ENCODE measurements at regions not wholly inside any gene's neighbourhood (a gene's known extent, or its start where the extent isn't known, plus 50 kb on each side); places are given as distances from the start of the nearest gene placed in this dataset.

GRCh38 chr12:41635626-41636364 lies 447.7 kb downstream of the PDZRN4 start:
- no peak overlapping the region for H3K27ac ChIP-seq
- TF ChIP-seq, protein P1, sequence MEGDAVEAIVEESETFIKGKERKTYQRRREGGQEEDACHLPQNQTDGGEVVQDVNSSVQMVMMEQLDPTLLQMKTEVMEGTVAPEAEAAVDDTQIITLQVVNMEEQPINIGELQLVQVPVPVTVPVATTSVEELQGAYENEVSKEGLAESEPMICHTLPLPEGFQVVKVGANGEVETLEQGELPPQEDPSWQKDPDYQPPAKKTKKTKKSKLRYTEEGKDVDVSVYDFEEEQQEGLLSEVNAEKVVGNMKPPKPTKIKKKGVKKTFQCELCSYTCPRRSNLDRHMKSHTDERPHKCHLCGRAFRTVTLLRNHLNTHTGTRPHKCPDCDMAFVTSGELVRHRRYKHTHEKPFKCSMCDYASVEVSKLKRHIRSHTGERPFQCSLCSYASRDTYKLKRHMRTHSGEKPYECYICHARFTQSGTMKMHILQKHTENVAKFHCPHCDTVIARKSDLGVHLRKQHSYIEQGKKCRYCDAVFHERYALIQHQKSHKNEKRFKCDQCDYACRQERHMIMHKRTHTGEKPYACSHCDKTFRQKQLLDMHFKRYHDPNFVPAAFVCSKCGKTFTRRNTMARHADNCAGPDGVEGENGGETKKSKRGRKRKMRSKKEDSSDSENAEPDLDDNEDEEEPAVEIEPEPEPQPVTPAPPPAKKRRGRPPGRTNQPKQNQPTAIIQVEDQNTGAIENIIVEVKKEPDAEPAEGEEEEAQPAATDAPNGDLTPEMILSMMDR (IDR thresholded peaks at IDR 0.05): no peak
- TF ChIP-seq ZFX (IDR thresholded peaks at IDR 0.05; ENCODE audit: borderline replicate concordance): no peak

DNA sequence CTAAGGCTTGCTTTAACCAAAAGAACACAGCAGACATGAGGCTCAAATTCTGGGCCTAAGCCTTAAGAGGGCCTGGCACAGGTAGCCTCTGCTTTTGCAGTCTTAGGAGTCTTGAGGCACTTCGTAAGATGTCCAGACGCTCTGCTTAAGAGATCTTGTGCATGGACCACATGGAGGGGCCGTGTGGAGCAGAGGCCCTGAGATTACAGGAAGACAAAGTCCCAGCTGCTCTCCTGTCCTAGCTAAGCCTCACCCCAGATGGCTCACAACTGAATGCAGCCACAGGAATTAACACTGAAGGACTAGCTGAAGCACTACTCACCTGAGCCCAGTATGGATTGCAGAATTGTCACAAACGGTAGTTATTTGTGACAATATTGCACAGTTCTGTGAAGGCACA lies 446.0 kb downstream of the PDZRN4 start:
- no peak overlapping the region for H3K27ac ChIP-seq
- TF ChIP-seq ZFX (IDR thresholded peaks at IDR 0.05; ENCODE audit: borderline replicate concordance): no peak
- TF ChIP-seq, protein P1 (IDR thresholded peaks at IDR 0.05): no peak

- H3K27ac ChIP-seq: no peak overlapping the region
- TF ChIP-seq, protein P1 (IDR thresholded peaks at IDR 0.05): no peak
- TF ChIP-seq ZFX (IDR thresholded peaks at IDR 0.05; ENCODE audit: borderline replicate concordance): no peak
Observed at GRCh38 chr12:41629611-41630010, 441.5 kb downstream of the PDZRN4 start.

DNA sequence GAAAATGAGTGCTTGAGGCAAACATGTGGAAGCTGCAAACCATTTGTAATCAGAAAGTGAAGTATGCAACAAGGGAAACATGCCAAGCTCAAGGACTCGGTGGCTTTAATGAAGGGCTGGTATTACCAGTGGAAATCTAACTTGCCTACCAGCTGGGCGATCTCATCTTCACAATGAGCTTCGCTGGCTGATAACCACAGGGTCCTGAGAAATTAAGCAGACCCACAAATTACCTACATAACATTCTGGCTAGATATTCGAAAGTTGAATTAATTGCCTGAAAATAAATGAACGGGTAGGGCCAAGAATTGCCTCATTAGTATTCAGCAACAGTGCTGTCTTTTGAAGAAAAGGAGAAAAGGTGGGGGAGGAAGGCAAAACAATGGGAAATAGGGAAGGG lies 439.4 kb downstream of the PDZRN4 start:
- no peak overlapping the region for H3K27ac ChIP-seq
- TF ChIP-seq, protein P1 (IDR thresholded peaks at IDR 0.05): no peak
- TF ChIP-seq ZFX (IDR thresholded peaks at IDR 0.05; ENCODE audit: borderline replicate concordance): no peak

DNA sequence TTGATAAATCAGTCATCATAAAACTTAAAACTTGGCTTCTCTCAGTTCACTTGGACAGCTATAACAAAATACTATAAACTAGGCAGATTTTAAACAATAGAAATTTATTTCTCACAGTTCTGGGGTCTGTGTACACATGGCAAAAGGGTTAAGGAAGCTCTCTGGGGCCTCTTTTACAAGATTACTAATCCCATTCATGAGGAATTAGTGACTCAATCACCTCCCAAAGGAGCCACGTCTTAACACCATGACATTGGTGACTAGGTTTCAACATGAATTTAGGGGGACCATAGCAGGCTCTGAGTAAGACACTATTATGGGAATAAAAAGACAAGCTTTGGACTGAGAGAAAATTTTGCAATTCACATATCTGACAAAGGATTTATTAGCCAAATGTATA lies 436.5 kb downstream of the PDZRN4 start:
- H3K27ac ChIP-seq: no peak overlapping the region
- TF ChIP-seq, protein P1 (IDR thresholded peaks at IDR 0.05): no peak
- no peak for TF ChIP-seq ZFX (IDR thresholded peaks at IDR 0.05; ENCODE audit: borderline replicate concordance)
